ENCODE measurements at regions not wholly inside any gene's neighbourhood (a gene's known extent, or its start where the extent isn't known, plus 50 kb on each side); places are given as distances from the start of the nearest gene placed in this dataset.

- TF ChIP-seq POLR2A (IDR thresholded peaks at IDR 0.05; ENCODE audit: low read length) (no peak), GATA1 (IDR thresholded peaks at IDR 0.05; ENCODE audit: low read depth, low read length) (no peak)
Observed at GRCh38 chr2:852168-852567, 98.5 kb upstream of the SNTG2 start.

Data from erythroblast (primary cell).